Mesenchymal stem cell (in vitro differentiated cells and primary cell): ENCODE measurements at regions not wholly inside any gene's neighbourhood (a gene's known extent, or its start where the extent isn't known, plus 50 kb on each side); places are given as distances from the start of the nearest gene placed in this dataset.

ENCODE experiments used
- DNase-seq: peaks from one replicate; pipeline ENCODE4 v3.0.0-alpha.2; 2013
- H2AFZ ChIP-seq: one replicate; pipeline ENCODE4 v1.6.1; 2013; ENCODE audit warnings: low read depth, mild to moderate bottlenecking, control low read depth, inconsistent platforms, low read length, moderate library complexity
- H2AK5ac ChIP-seq: 2 replicates; pipeline ENCODE4 v1.6.1; 2013; ENCODE audit warnings: low read length, moderate library complexity, mild to moderate bottlenecking, inconsistent platforms; ENCODE audit not compliant: severe bottlenecking
- H2BK120ac ChIP-seq: one replicate; pipeline ENCODE4 v1.6.1; 2013; ENCODE audit warnings: low read depth, mild to moderate bottlenecking, inconsistent platforms, low read length, moderate library complexity
- H2BK12ac ChIP-seq, 2 experiments: one replicate each; pipeline ENCODE4 v1.6.1; 2013; ENCODE audit warnings: inconsistent platforms in 2 of 2, low read length in 2 of 2, mild to moderate bottlenecking in 2 of 2, moderate library complexity in 2 of 2, control low read depth in 1 of 2
- H2BK15ac ChIP-seq: one replicate; pipeline ENCODE4 v1.6.1; 2013; ENCODE audit warnings: mild to moderate bottlenecking, low read depth, inconsistent platforms; ENCODE audit not compliant: poor library complexity, severe bottlenecking
- H2BK5ac ChIP-seq: 2 replicates; pipeline ENCODE4 v1.6.1; 2013; ENCODE audit warnings: low read depth, mild to moderate bottlenecking, low read length, control low read depth, inconsistent platforms; ENCODE audit not compliant: poor library complexity, severe bottlenecking
- H3K14ac ChIP-seq, 2 experiments: one replicate each; pipeline ENCODE4 v1.6.1; 2013; ENCODE audit warnings: inconsistent platforms in 2 of 2, low read length in 2 of 2, control low read depth in 1 of 2, mild to moderate bottlenecking in 1 of 2, moderate library complexity in 1 of 2
- H3K18ac ChIP-seq, 2 experiments: one replicate each; pipeline ENCODE4 v1.6.1; 2013; ENCODE audit warnings: inconsistent platforms in 2 of 2, low read length in 2 of 2, control low read depth in 1 of 2, low read depth in 1 of 2, mild to moderate bottlenecking in 1 of 2
- H3K23ac ChIP-seq, 2 experiments: one replicate each; pipeline ENCODE4 v1.6.1; 2013; ENCODE audit warnings: inconsistent platforms in 2 of 2, low read length in 2 of 2, mild to moderate bottlenecking in 2 of 2, moderate library complexity in 2 of 2, control low read depth in 1 of 2
- H3K27ac ChIP-seq: 2 replicates; pipeline ENCODE4 v1.5.1; 2013; ENCODE audit warnings: mild to moderate bottlenecking, moderate library complexity, low read length, control low read depth, inconsistent platforms; ENCODE audit not compliant: poor library complexity, severe bottlenecking
- H3K27me3 ChIP-seq, 2 experiments: 2 replicates each; pipeline versions ENCODE4 v1.6.1 to v1.7.0; 2013; ENCODE audit warnings: low read length in 2 of 2, mild to moderate bottlenecking in 2 of 2, moderate library complexity in 2 of 2, control low read depth in 1 of 2, inconsistent platforms in 1 of 2; ENCODE audit not compliant: control insufficient read depth in 1 of 2, insufficient read depth in 1 of 2
- H3K36me3 ChIP-seq, 2 experiments: 2 replicates each; pipeline versions ENCODE4 v1.6.1 to v1.7.0; 2013; ENCODE audit warnings: low read length in 2 of 2, control low read depth in 1 of 2, inconsistent platforms in 1 of 2, low read depth in 1 of 2, mild to moderate bottlenecking in 1 of 2; ENCODE audit not compliant: insufficient read depth in 2 of 2, control insufficient read depth in 1 of 2
- H3K4ac ChIP-seq, 2 experiments: one replicate each; pipeline ENCODE4 v1.6.1; 2013; ENCODE audit warnings: inconsistent platforms in 2 of 2, low read length in 2 of 2, mild to moderate bottlenecking in 2 of 2, moderate library complexity in 2 of 2, control low read depth in 1 of 2, low read depth in 1 of 2
- H3K4me1 ChIP-seq: 2 replicates; pipeline ENCODE4 v1.6.1; 2013; ENCODE audit warnings: low read depth, low read length, control low read depth; ENCODE audit not compliant: control insufficient read depth, insufficient read depth
- H3K4me2 ChIP-seq: 2 replicates; pipeline ENCODE4 v1.6.1; 2013; ENCODE audit warnings: low read length, mild to moderate bottlenecking, inconsistent platforms; ENCODE audit not compliant: poor library complexity, severe bottlenecking
- H3K4me3 ChIP-seq, 2 experiments: 2 replicates each; pipeline versions ENCODE4 v1.5.1 to v1.7.0; 2013; ENCODE audit warnings: low read length in 2 of 2, mild to moderate bottlenecking in 2 of 2, control low read depth in 1 of 2, low read depth in 1 of 2; ENCODE audit not compliant: insufficient read depth in 1 of 2
- H3K79me1 ChIP-seq: replicated peaks from 2 replicates; pipeline ENCODE4 v1.6.1; 2013; ENCODE audit warnings: mild to moderate bottlenecking, control low read depth, low read length, inconsistent platforms; ENCODE audit not compliant: poor library complexity, severe bottlenecking
- H3K9ac ChIP-seq: 2 replicates; pipeline ENCODE4 v1.7.0; 2013; ENCODE audit warnings: mild to moderate bottlenecking, low read length, moderate library complexity
- H3K9me3 ChIP-seq: 2 replicates; pipeline ENCODE4 v1.7.0; 2013; ENCODE audit warnings: mild to moderate bottlenecking, low read length; ENCODE audit not compliant: control insufficient read depth
- H4K8ac ChIP-seq: one replicate; pipeline ENCODE4 v1.6.1; 2013; ENCODE audit warnings: inconsistent platforms, mild to moderate bottlenecking, low read length, moderate library complexity
- H4K91ac ChIP-seq: one replicate; pipeline ENCODE4 v1.6.1; 2013; ENCODE audit warnings: mild to moderate bottlenecking, low read length, inconsistent platforms
- WGBS: methylation state at CpG from one replicate; pipeline ENCODE4 v1.1.7; 2013; ENCODE audit warnings: mixed read lengths; 5-methylcytosine and 5-hydroxymethylcytosine counted together

- Histone ChIP-seq H2AFZ (no peak overlapping the region), H2BK120ac (no peak overlapping the region), H2BK12ac (no peak overlapping the region), H3K23ac (no peak overlapping the region), H2BK15ac (no peak overlapping the region), H3K4me2 (no peak overlapping the region), H3K14ac (no peak overlapping the region), H3K79me1 (no peaks in the 10 kb centered on the region), H2BK5ac (no peak overlapping the region), H4K91ac (no peak overlapping the region), H3K4ac (no peak overlapping the region), H3K9ac (no peak overlapping the region), H3K27ac (no peak overlapping the region), H3K4me1 (no peaks in the 10 kb centered on the region), H2AK5ac (no peak overlapping the region), H3K27me3 (no peaks in the 10 kb centered on the region), H3K4me3 (no peak overlapping the region), H3K18ac (no peak overlapping the region), H4K8ac (no peak overlapping the region), H3K36me3 (no peaks in the 10 kb centered on the region), H3K9me3 (no peaks in the 10 kb centered on the region)
- WGBS: 94% methylated on average over 3 of the region's 5 CpGs
- DNase-seq: no peak
Observed at GRCh38 chr6:114418304-114418972, 75.6 kb upstream of the HS3ST5 start.

DNA sequence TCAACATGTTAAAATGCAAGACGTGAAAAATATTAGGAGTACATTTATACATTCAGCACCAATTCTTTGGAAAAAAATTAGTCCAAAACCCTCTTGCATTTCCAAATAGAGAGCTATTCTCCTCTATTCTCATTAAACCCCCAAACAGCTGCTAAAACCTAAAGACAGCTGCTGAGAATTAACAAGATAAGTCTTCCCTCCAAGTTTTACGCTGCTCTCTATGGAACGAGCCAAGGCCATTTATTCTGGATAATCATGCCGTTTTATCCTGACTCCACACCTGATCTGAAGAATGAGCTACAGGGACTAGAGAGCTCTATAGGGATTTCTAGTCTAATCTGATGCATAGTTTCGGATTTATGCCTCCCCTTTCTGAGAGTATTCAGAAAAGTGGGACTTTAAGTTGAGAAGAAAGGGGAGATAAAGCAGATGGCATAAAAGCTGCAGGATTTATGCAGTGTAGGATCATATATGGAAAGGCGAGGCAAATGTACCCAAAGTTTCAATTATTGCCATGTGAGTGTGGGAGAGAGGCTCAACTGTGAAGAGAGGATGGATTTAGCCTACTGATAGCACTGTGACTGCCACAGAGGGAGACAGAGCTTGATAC is 64.7 kb upstream of the HS3ST5 start:
- Histone ChIP-seq H3K79me1 (no peaks in the 10 kb centered on the region), H3K18ac (no peak overlapping the region), H3K9me3 (no peaks in the 10 kb centered on the region), H2BK15ac (no peak overlapping the region), H3K9ac (no peak overlapping the region), H4K91ac (no peak overlapping the region), H3K27me3 (no peaks in the 10 kb centered on the region), H4K8ac (no peak overlapping the region), H2BK12ac (no peak overlapping the region), H2AFZ (no peak overlapping the region), H3K4me2 (no peak overlapping the region), H2AK5ac (no peak overlapping the region), H3K23ac (no peak overlapping the region), H3K36me3 (no peaks in the 10 kb centered on the region), H2BK120ac (no peak overlapping the region), H2BK5ac (no peak overlapping the region), H3K4me1 (no peaks in the 10 kb centered on the region), H3K14ac (no peak overlapping the region), H3K4ac (no peak overlapping the region), H3K4me3 (no peak overlapping the region), H3K27ac (no peak overlapping the region)
- WGBS: 92% methylated on average over 6 of the region's 6 CpGs
- no peak for DNase-seq

DNA sequence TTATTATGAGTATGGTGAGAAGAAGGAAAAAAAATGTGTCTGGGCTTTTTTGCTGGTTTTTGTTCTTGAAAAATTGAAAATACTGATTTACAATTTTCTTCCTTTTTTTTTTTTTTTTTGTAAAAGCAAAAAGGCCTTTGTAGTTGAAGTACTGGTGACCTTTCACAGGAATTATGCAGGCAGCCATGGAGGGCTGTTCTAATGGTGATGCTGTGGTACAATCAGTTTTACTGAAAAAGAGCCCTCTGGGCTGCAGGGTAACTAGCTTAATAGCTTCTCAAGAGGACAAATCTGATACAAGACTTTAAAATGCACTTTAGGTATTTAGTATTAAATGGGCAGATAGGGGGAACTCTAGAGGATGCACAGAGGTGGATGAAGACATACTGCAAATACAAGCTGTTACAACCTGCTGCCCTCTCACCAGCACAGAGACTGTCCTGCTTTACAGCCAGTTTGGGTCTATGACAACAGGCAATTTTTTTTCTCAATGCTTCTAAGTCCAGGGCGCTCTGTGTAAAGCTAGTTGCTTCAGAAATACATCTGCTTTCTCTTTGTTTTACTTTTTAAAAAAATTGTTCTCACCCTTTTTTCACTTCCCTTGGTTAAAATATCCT is 61.6 kb upstream of the HS3ST5 start:
- Histone ChIP-seq H3K23ac (no peak overlapping the region), H3K27me3 (no peaks in the 10 kb centered on the region), H4K91ac (no peak overlapping the region), H3K36me3 (no peaks in the 10 kb centered on the region), H3K14ac (no peak overlapping the region), H3K27ac (no peak overlapping the region), H3K4ac (no peak overlapping the region), H3K9me3 (no peaks in the 10 kb centered on the region), H3K18ac (no peak overlapping the region), H3K4me1 (no peaks in the 10 kb centered on the region), H3K79me1 (no peaks in the 10 kb centered on the region), H2AFZ (no peak overlapping the region), H2BK12ac (no peak overlapping the region), H4K8ac (no peak overlapping the region), H2BK120ac (no peak overlapping the region), H3K4me3 (no peak overlapping the region), H3K4me2 (no peak overlapping the region), H2BK5ac (no peak overlapping the region), H3K9ac (no peak overlapping the region), H2BK15ac (no peak overlapping the region), H2AK5ac (no peak overlapping the region)
- WGBS: 82% methylated on average over 1 of the region's 1 CpG
- DNase-seq: no peak

DNA sequence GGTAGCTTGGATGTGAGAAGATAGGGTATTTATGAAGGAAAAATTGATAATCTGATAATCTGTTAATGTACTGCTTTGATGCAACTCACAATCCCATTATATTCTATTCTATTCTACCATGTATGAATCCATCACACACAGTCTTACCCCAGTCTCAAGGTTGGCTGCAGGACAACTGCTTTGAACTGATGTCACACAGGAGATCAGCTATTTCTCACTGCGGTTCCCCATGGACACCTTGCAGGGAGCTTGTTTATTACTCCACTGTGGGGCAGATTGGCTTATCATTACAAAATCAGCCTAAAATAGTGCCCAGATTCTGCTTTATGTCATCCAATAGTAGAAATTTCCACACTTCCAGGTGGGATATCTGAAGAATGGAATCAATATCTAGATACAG is 61.0 kb upstream of the HS3ST5 start:
- H3K9ac ChIP-seq: no peak overlapping the region
- DNase-seq: no peak
- no peak overlapping the region for H3K18ac ChIP-seq
- no peak overlapping the region for H3K27ac ChIP-seq
- H2AFZ ChIP-seq: no peak overlapping the region
- H2BK15ac ChIP-seq: no peak overlapping the region
- H3K36me3 ChIP-seq: no peaks in the 10 kb centered on the region
- H2AK5ac ChIP-seq: no peak overlapping the region
- H4K91ac ChIP-seq: no peak overlapping the region
- H3K4ac ChIP-seq: no peak overlapping the region
- H4K8ac ChIP-seq: no peak overlapping the region
- 100% methylated on average over 1 of the region's 1 CpG for WGBS
- H3K4me1 ChIP-seq: no peaks in the 10 kb centered on the region
- no peak overlapping the region for H2BK120ac ChIP-seq
- H3K27me3 ChIP-seq: no peaks in the 10 kb centered on the region
- H3K14ac ChIP-seq: no peak overlapping the region
- H2BK12ac ChIP-seq: no peak overlapping the region
- no peak overlapping the region for H2BK5ac ChIP-seq
- no peak overlapping the region for H3K4me3 ChIP-seq
- no peak overlapping the region for H3K23ac ChIP-seq
- H3K9me3 ChIP-seq: no peaks in the 10 kb centered on the region
- no peaks in the 10 kb centered on the region for H3K79me1 ChIP-seq
- no peak overlapping the region for H3K4me2 ChIP-seq
